ENCODE measurements at regions not wholly inside any gene's neighbourhood (a gene's known extent, or its start where the extent isn't known, plus 50 kb on each side); places are given as distances from the start of the nearest gene placed in this dataset.

DNA sequence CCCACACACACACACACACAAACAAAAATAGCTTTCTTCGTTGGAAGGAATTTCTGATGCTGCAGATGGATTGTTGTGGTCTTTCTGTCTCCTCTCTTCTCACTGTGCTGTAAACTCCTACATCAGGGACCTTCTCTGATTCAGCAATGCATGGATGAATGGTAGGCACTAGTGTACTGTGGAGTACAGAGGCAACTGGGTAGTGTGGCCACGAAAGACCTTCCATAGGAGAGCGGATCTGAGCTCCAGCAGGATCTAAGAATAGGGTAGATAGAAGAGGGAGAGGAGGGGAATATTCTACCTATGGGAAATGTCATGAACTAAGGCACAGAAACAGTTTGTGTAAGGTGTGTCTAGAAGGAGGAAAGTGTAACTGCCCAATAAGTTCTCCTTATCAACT, 266.8 kb downstream of the MYCN start:
- TF ChIP-seq, protein P1, sequence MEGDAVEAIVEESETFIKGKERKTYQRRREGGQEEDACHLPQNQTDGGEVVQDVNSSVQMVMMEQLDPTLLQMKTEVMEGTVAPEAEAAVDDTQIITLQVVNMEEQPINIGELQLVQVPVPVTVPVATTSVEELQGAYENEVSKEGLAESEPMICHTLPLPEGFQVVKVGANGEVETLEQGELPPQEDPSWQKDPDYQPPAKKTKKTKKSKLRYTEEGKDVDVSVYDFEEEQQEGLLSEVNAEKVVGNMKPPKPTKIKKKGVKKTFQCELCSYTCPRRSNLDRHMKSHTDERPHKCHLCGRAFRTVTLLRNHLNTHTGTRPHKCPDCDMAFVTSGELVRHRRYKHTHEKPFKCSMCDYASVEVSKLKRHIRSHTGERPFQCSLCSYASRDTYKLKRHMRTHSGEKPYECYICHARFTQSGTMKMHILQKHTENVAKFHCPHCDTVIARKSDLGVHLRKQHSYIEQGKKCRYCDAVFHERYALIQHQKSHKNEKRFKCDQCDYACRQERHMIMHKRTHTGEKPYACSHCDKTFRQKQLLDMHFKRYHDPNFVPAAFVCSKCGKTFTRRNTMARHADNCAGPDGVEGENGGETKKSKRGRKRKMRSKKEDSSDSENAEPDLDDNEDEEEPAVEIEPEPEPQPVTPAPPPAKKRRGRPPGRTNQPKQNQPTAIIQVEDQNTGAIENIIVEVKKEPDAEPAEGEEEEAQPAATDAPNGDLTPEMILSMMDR (IDR thresholded peaks at IDR 0.05; ENCODE audit: insufficient read depth, low read depth, low read length), result no peak
- DNase-seq (ENCODE audit: low read depth), result no peak
- H3K4me3 ChIP-seq (ENCODE audit: low read depth, low read length), result no peak overlapping the region

DNA sequence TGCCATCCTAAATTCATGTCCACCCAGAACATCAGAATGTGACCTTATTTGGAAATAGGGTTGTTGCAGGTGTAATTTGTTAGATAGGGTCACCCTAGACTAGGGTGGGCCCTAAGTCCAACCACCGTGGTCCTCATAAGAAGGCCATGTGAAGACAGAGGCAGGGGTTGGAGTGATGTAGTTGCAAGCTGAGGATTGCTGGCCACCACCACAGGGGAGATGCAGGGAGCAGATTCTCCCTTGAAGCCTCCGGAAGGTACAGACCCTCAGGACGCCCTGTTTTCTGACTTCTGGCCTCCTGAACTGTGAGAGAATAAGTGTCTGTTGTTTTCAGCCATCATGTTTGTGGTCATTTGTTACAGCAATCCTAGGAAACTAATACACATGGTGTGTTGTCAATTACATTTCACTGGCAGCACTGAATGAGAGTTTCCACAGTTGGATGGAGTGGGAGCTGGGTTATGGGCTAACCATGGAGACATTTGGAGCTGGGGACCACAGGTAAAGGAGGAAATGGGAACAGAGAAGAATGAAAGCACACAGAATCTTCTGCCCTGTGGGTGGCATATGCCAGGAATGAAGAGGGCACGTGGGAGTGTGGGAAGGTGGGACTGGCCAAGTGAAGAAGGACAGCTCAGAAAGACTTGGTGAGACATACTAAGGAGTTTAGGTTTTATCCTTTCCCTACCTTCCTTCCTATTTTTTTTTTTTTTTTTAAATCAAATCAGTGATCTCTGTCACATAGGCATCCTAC, 266.0 kb downstream of the MYCN start:
- H3K4me3 ChIP-seq (ENCODE audit: low read depth, low read length), result no peak overlapping the region
- TF ChIP-seq, protein P1 (IDR thresholded peaks at IDR 0.05; ENCODE audit: insufficient read depth, low read depth, low read length), result no peak
- DNase-seq (ENCODE audit: low read depth), result no peak

DNA sequence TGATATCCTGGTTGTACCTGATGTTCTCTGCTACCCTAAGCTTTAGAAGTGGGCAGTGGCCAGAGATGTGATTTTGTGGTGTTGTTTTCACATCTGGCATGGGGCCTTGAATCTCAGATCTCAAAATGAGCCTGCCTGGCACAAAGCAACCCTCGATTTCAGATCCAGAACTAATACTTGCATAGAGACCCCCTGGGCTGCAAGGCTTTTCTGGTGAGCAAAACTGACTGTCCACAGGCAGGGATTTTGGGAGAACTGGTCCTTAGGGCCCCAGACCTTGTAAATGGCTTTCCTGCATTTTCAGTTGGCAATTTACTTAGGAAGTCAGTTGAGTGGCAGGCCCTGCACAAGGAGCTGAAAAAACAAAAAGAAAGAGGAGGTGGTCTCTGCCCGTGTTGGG, 265.3 kb downstream of the MYCN start:
- TF ChIP-seq, protein P1 (IDR thresholded peaks at IDR 0.05; ENCODE audit: insufficient read depth, low read depth, low read length), result no peak
- no peak for DNase-seq (ENCODE audit: low read depth)
- H3K4me3 ChIP-seq (ENCODE audit: low read depth, low read length), result no peak overlapping the region

DNA sequence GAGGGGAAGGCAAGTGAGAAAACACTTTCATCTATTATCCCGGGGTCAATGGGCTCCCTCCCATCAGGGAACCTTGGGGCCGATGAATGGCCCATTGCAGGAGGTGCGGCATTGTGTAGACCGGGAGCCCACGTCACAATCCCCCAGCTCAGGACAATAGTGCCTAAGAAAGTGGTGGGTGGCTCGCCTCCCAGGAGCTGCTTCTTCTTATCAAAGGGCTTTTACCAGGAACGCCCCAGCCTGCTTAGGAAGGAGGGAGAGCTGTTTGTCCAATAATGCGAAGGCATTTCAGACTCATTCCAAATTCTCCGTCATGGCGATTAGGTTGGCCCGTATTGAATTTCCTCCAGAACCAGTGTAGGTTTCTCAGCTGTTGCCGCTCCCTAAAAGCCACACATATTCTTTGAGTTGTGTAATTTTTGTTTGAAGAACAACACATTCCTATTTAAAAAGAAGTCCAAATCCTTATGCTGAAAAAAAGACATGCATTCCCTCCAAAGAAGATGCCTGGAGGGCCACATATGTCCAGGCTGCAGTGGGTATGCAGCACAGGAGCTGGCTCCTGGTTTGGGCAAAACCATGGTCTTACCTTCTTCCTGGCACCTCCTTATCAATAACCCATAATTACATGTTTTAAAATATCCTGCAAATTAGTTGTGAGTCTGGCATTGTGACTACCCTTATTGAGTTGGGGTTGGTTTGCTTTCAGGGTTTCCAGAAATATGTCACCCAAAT, 264.7 kb downstream of the MYCN start:
- no peak for DNase-seq (ENCODE audit: low read depth)
- TF ChIP-seq, protein P1 (IDR thresholded peaks at IDR 0.05; ENCODE audit: insufficient read depth, low read depth, low read length), result no peak
- H3K4me3 ChIP-seq (ENCODE audit: low read depth, low read length), result no peak overlapping the region

DNA sequence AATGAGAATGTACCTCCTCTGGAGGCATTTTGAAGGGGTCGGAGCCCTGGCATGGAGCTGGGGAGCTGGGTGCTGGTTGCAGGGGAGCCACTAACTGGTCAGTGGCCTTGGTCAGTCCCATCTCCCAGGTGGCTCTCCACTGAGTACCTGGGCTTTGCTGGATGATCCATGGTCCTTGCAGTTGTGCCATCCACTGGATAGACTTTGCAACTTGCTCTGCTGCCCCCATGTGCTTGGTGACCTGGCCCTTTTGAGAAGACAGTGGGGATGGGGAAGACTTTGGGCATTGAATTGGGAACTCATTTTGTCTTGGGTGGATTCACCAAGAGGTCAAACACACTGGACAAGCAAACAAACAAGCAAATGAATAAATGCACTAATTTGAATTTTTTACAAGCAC, 263.9 kb downstream of the MYCN start:
- no peak for DNase-seq (ENCODE audit: low read depth)
- H3K4me3 ChIP-seq (ENCODE audit: low read depth, low read length), result no peak overlapping the region
- TF ChIP-seq, protein P1 (IDR thresholded peaks at IDR 0.05; ENCODE audit: insufficient read depth, low read depth, low read length), result no peak

DNA sequence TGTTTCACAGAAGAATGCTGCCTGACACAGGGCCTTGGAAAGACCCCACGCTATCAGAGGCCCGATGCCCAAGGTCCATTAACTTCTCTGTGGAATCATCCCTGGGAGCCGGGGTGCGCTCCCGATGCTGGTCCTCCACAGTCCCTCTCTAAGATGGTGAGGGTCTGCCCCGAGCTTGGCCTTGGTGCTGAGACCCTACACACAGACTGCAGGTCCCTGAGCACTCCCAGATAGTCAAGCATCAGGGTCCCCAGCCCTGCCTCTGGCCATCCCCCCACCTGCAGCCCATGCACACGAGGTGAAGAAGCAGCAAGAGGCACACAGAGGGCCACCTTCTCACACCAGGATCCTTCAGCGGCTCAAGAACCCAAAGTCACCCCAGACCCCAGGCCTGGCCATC, 263.3 kb downstream of the MYCN start:
- no peak overlapping the region for H3K4me3 ChIP-seq (ENCODE audit: low read depth, low read length)
- no peak for DNase-seq (ENCODE audit: low read depth)
- TF ChIP-seq, protein P1 (IDR thresholded peaks at IDR 0.05; ENCODE audit: insufficient read depth, low read depth, low read length), result no peak
